Heart left ventricle (tissue), 13 donors: ENCODE measurements at regions not wholly inside any gene's neighbourhood (a gene's known extent, or its start where the extent isn't known, plus 50 kb on each side); places are given as distances from the start of the nearest gene placed in this dataset.

ENCODE experiments used
- CTCF ChIP-seq, 12 donors: fragments of 200-600 bp; sonication (generic) in 4 of 12; IDR thresholded peaks; one replicate each; pipeline versions ENCODE4 v1.5.0 to v1.8.0; 2018 to 2022; ENCODE audit warnings: antibody characterized with exemption in 12 of 12, mild to moderate bottlenecking in 5 of 12
- POLR2A ChIP-seq, 2 donors: fragments of 450-650 bp; IDR thresholded peaks; one replicate each; pipeline ENCODE4 v1.6.1; 2017; ENCODE audit warnings: antibody characterized with exemption in 2 of 2, mild to moderate bottlenecking in 2 of 2, moderate library complexity in 2 of 2
- donor health status: ischemic (EF 13 %, LVEDD 7.1; RV severe dilation, severe dysfunction).
- donor health status: DM: no; HTN: yes; CAD: no.
- donor health status: DM: no; HTN: no; CAD: no.
- donor health status: ischemic (EF 25% LVEDD 6.9; RV normal size, moderate dysfunction).
- donor health status: ischemic (EF 25% LVEDD 5.7; RV mildly dilated, moderate dysfunction).
- donor health status: ischemic (EF 35%, LVEDD 5.7; RV mildly dilated, moderate dysfunction).
- donor health status: nonischemic (EF 11% LVEDD 7.7; RV severe dilation, severe dysfunction).
- donor health status: DM: yes; HTN: yes; CAD: no.
- donor health status: PGD.
- donor health status: ischemic (EF 29% LVEDD 5.4; RV normal size, mild dysfunction).
- donor health status: nonischemic (EF 23%, LVEDD 6.1; RV moderate dilation, normal function).

GRCh38 chr21:32134441-32135130, 144.3 kb downstream of the MIS18A start:
- TF ChIP-seq CTCF (IDR thresholded peaks at IDR 0.05) (no peak), POLR2A (IDR thresholded peaks at IDR 0.05) (no peak)
